Spleen (tissue), 7 donors: ENCODE measurements at regions not wholly inside any gene's neighbourhood (a gene's known extent, or its start where the extent isn't known, plus 50 kb on each side); places are given as distances from the start of the nearest gene placed in this dataset.

Experiments
- CTCF ChIP-seq, 11 experiments: fragments of 200-600 bp in 7 of 11; fragments of 450-650 bp in 4 of 11; sonication (generic) in 4 of 11; IDR thresholded peaks in 8 of 11; conservative IDR thresholded peaks in 3 of 11; 1 replicate in 7 of 11; 2 replicates in 4 of 11; pipeline versions ENCODE4 v1.4.0 to v1.8.0; 2016 to 2021; ENCODE audit warnings: antibody characterized with exemption in 11 of 11, inconsistent platforms in 4 of 11, mild to moderate bottlenecking in 1 of 11
- POLR2A ChIP-seq, 3 donors: fragments of 450-650 bp; IDR thresholded peaks; one replicate each; pipeline ENCODE4 v1.5.1; 2017; ENCODE audit warnings: antibody characterized with exemption in 3 of 3, mild to moderate bottlenecking in 1 of 3
- donor health status: DM: no; HTN: no; CAD: no; lungs with moderate emphysema.
- donor health status: DM: no; HTN: no; CAD: no.
- donor health status: DM: no; HTN: no; CAD: no.

DNA sequence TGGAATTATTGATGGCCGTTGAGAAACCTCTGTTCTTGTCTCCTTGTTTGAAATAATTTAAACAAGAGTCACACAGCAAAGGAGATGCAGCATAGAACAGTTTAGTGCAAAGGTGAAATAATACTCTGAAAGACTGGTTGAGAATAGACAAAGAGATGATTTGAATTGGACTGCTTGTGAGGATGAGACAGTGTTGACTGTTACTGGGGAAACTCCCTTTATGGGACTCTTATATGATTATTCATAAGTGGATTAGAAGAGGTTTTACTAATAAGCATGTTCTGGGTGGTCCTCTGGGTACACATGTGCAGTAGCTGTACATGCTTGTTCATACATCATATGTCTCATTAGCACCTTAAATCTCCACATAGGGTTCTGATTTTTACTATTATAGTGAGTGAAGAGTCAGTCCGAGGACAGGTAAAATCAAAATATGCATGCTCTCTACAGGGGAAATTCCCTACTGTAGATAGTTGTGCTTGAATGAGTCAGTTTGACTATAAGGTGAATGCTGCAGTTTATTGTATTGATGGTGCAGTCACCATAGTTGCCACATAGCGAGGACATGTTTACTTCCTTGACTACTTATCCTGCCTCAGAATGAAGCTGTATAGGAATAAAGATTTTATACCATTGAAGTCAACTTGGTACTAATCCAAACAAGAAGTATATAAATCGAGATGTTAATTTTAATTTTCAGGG is 498.7 kb downstream of the CNTN6 start:
- TF ChIP-seq CTCF (IDR thresholded peaks at IDR 0.05 in 8 of 11, conservative IDR thresholded peaks at IDR 0.05 in 3 of 11) (no peak), POLR2A (IDR thresholded peaks at IDR 0.05) (no peak)
